ENCODE measurements at regions not wholly inside any gene's neighbourhood (a gene's known extent, or its start where the extent isn't known, plus 50 kb on each side); places are given as distances from the start of the nearest gene placed in this dataset.

DNA sequence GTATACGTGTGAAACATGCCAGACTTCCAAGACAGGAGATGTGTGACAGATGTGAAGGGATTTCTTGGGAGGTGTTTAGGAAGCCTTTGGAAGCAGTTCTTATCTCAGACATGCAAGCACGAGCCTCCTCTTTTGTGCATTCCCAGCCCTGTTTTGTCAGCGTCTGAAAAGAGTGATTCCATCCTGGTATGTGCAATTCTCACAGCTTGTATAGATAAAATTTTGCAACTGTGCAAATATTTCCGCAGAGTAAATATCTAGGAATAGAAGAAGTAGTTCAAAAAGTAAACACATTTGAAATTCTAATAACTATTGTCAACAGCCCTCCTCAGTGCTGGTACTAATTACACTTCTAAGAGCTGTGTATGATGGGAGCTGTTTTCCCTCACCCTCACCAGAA lies 72.3 kb upstream of the C1QTNF9B start:
- DNase-seq (ENCODE audit: low read depth): peak; percentile 30
- Mint-ChIP-seq H3K4me3 (ENCODE audit: unreplicated experiment) (no peak overlapping the region), H3K9me3 (ENCODE audit: unreplicated experiment) (no peaks in the 10 kb centered on the region), H3K36me3 (ENCODE audit: low read depth, unreplicated experiment) (no peaks in the 10 kb centered on the region), H3K27ac (ENCODE audit: unreplicated experiment) (peak overlapping the region; percentile 18), H3K4me1 (ENCODE audit: low read depth, unreplicated experiment) (peaks cover 2% of the 10 kb centered on the region), H3K27me3 (ENCODE audit: low read depth, unreplicated experiment) (no peaks in the 10 kb centered on the region)
- TF ChIP-seq CTCF (IDR thresholded peaks at IDR 0.05; ENCODE audit: insufficient read depth, low read depth, low read length): no peak
- no peak for TF ChIP-seq EZH2 (IDR thresholded peaks at IDR 0.05; ENCODE audit: insufficient read depth, low read length)
- Histone ChIP-seq H3K9me3 (ENCODE audit: insufficient read depth, low read depth, low read length) (no peaks in the 10 kb centered on the region), H3K27me3 (ENCODE audit: insufficient read depth, low read length) (no peaks in the 10 kb centered on the region), H3K4me2 (ENCODE audit: low read length) (no peak overlapping the region), H3K27ac (ENCODE audit: low read depth, low read length) (no peak overlapping the region), H4K20me1 (ENCODE audit: insufficient read depth, low read length) (no peaks in the 10 kb centered on the region), H3K4me1 (ENCODE audit: insufficient read depth, low read length) (no peaks in the 10 kb centered on the region), H3K36me3 (ENCODE audit: insufficient read depth, low read length) (no peaks in the 10 kb centered on the region), H2AFZ (ENCODE audit: low read depth, low read length) (no peak overlapping the region), H3K9ac (ENCODE audit: low read length) (no peak overlapping the region), H3K4me3 (ENCODE audit: insufficient read depth, low read depth, low read length) (no peak overlapping the region), H3K79me2 (ENCODE audit: insufficient read depth, low read length) (no peaks in the 10 kb centered on the region)
- FAIRE-seq: no peak

DNA sequence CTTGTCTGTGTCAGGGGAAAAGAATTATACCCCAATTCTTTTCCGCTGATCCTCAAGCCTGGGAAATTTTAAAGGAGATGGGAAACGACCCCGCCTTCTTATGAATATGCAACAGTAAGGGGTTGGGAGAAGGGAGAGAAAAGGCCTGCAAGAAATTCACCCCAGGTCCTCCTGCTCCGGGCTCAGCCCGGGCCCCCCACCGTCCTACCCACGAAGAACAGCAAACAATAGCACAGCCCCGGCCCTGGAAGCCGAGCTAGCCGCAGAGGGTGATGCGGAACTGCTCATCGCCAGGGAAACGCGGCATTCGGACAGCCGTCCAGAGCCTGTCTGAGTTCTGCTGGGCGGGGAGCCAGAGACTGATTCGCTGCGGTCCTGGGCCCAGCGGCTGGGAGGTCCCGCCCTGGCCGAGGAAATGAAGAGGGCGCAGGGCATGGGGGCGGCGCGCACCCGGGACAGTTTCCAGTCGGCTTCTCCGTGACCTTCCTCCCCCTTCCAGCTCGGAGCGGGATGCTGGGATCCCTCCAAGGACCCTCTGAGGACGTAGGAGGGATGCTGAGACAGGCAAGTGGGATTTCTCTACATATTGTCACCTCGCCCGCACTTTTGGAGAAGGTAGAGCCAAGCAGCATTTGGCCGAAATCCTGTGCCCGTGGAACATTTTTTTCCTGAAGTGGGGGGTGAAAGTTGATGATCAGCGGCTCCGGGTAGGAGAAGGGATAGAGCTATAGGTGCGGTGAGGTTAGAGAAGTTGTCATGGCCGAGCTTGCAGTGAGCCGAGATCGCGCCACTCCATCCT lies 82.3 kb upstream of the C1QTNF9B start:
- Histone ChIP-seq H3K27ac (ENCODE audit: low read depth, low read length) (peak overlapping the region; percentile 85), H3K79me2 (ENCODE audit: insufficient read depth, low read length) (no peaks in the 10 kb centered on the region), H3K4me1 (ENCODE audit: insufficient read depth, low read length) (peaks cover 5% of the 10 kb centered on the region), H3K4me2 (ENCODE audit: low read length) (peak overlapping the region; percentile 99), H4K20me1 (ENCODE audit: insufficient read depth, low read length) (no peaks in the 10 kb centered on the region), H2AFZ (ENCODE audit: low read depth, low read length) (peak overlapping the region; percentile 89), H3K4me3 (ENCODE audit: insufficient read depth, low read depth, low read length) (peak overlapping the region; percentile 84), H3K27me3 (ENCODE audit: insufficient read depth, low read length) (peaks cover 8% of the 10 kb centered on the region), H3K36me3 (ENCODE audit: insufficient read depth, low read length) (no peaks in the 10 kb centered on the region), H3K9ac (ENCODE audit: low read length) (peak overlapping the region; percentile 93), H3K9me3 (ENCODE audit: insufficient read depth, low read depth, low read length) (no peaks in the 10 kb centered on the region)
- FAIRE-seq (peak; percentile 75), DNase-seq (ENCODE audit: low read depth) (peak; percentile 91)
- Mint-ChIP-seq H3K27ac (ENCODE audit: unreplicated experiment) (peak overlapping the region; percentile 93), H3K4me3 (ENCODE audit: unreplicated experiment) (peak overlapping the region; percentile 98), H3K4me1 (ENCODE audit: low read depth, unreplicated experiment) (no peaks in the 10 kb centered on the region), H3K27me3 (ENCODE audit: low read depth, unreplicated experiment) (no peaks in the 10 kb centered on the region), H3K36me3 (ENCODE audit: low read depth, unreplicated experiment) (peaks cover 8% of the 10 kb centered on the region), H3K9me3 (ENCODE audit: unreplicated experiment) (no peaks in the 10 kb centered on the region)
- TF ChIP-seq EZH2 (IDR thresholded peaks at IDR 0.05; ENCODE audit: insufficient read depth, low read length): no peak
- TF ChIP-seq CTCF (IDR thresholded peaks at IDR 0.05; ENCODE audit: insufficient read depth, low read depth, low read length): no peak

GRCh38 chr13:23980160-23980551 lies 82.9 kb upstream of the C1QTNF9B start:
- H3K4me3 Mint-ChIP-seq (ENCODE audit: unreplicated experiment): peak overlapping the region; percentile 98
- FAIRE-seq (no peak), DNase-seq (ENCODE audit: low read depth) (peak; percentile 84)
- no peaks in the 10 kb centered on the region for H3K27me3 Mint-ChIP-seq (ENCODE audit: low read depth, unreplicated experiment)
- H3K9me3 ChIP-seq (ENCODE audit: insufficient read depth, low read depth, low read length): no peaks in the 10 kb centered on the region
- peak overlapping the region; percentile 84 for H3K4me3 ChIP-seq (ENCODE audit: insufficient read depth, low read depth, low read length)
- peaks cover 8% of the 10 kb centered on the region for H3K36me3 Mint-ChIP-seq (ENCODE audit: low read depth, unreplicated experiment)
- peak overlapping the region; percentile 99 for H3K4me2 ChIP-seq (ENCODE audit: low read length)
- no peaks in the 10 kb centered on the region for H3K4me1 Mint-ChIP-seq (ENCODE audit: low read depth, unreplicated experiment)
- H4K20me1 ChIP-seq (ENCODE audit: insufficient read depth, low read length): no peaks in the 10 kb centered on the region
- peak overlapping the region; percentile 85 for H3K27ac ChIP-seq (ENCODE audit: low read depth, low read length)
- H3K36me3 ChIP-seq (ENCODE audit: insufficient read depth, low read length): no peaks in the 10 kb centered on the region
- H3K9ac ChIP-seq (ENCODE audit: low read length): peak overlapping the region; percentile 93
- TF ChIP-seq EZH2 (IDR thresholded peaks at IDR 0.05; ENCODE audit: insufficient read depth, low read length) (no peak), CTCF (IDR thresholded peaks at IDR 0.05; ENCODE audit: insufficient read depth, low read depth, low read length) (no peak)
- no peaks in the 10 kb centered on the region for H3K9me3 Mint-ChIP-seq (ENCODE audit: unreplicated experiment)
- peaks cover 5% of the 10 kb centered on the region for H3K4me1 ChIP-seq (ENCODE audit: insufficient read depth, low read length)
- H3K27me3 ChIP-seq (ENCODE audit: insufficient read depth, low read length): peaks cover 8% of the 10 kb centered on the region
- peak overlapping the region; percentile 93 for H3K27ac Mint-ChIP-seq (ENCODE audit: unreplicated experiment)
- H3K79me2 ChIP-seq (ENCODE audit: insufficient read depth, low read length): no peaks in the 10 kb centered on the region
- peak overlapping the region; percentile 89 for H2AFZ ChIP-seq (ENCODE audit: low read depth, low read length)

All from astrocyte (in vitro differentiated cells and primary cell).